ENCODE measurements at regions not wholly inside any gene's neighbourhood (a gene's known extent, or its start where the extent isn't known, plus 50 kb on each side); places are given as distances from the start of the nearest gene placed in this dataset.

DNA sequence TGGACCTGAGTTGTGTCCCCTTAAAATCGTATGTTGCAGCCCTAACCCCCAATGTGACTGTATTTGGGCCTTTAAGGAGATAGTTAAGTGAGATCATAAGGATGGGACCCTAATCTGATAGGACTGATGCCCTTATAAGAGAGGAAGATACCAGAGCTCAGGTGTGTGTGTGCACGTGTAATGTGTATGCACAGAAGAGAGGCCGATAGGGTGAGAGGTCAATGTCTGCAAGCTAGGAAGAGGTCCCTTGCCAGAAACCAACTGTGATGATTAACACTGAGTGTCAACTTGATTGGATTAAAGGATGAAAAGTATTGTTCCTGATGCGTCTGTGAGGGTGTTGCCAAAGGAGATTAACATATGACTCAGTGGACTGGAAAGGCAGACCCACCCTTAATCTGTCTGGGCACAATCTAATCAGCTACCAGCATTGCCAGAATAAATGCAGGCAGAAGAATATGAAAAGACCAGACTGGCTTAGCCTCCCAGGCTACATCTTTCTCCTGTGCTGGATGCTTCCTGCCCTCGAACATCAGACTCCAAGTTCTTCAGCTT is 299.8 kb downstream of the LRFN2 start:
- H3K4me3 ChIP-seq (ENCODE audit: low read depth, low read length), result no peak overlapping the region
- TF ChIP-seq, protein P1, sequence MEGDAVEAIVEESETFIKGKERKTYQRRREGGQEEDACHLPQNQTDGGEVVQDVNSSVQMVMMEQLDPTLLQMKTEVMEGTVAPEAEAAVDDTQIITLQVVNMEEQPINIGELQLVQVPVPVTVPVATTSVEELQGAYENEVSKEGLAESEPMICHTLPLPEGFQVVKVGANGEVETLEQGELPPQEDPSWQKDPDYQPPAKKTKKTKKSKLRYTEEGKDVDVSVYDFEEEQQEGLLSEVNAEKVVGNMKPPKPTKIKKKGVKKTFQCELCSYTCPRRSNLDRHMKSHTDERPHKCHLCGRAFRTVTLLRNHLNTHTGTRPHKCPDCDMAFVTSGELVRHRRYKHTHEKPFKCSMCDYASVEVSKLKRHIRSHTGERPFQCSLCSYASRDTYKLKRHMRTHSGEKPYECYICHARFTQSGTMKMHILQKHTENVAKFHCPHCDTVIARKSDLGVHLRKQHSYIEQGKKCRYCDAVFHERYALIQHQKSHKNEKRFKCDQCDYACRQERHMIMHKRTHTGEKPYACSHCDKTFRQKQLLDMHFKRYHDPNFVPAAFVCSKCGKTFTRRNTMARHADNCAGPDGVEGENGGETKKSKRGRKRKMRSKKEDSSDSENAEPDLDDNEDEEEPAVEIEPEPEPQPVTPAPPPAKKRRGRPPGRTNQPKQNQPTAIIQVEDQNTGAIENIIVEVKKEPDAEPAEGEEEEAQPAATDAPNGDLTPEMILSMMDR (IDR thresholded peaks at IDR 0.05; ENCODE audit: borderline replicate concordance, insufficient read depth, low read depth, low read length), result no peak

DNA sequence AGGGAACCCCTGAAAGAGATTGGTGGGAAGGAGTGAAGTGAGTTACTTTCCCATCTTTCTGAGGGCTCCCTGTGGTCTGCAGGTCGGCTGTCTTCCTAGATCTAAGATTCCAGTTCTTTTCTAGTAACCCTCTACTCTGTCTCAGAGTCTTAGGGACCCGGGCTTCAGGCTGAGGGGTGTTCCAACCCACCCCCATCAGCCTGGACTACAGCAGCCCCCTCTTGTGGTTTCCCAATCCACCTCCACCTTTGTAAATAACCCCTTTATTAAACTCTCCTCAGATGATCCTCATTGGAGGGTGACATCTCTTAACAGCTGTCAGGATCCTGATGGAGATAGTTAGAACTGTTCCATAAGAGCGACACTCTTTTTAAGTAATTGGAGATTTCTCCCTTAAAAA is 300.4 kb downstream of the LRFN2 start:
- no peak overlapping the region for H3K4me3 ChIP-seq (ENCODE audit: low read depth, low read length)
- TF ChIP-seq, protein P1 (IDR thresholded peaks at IDR 0.05; ENCODE audit: borderline replicate concordance, insufficient read depth, low read depth, low read length), result no peak

DNA sequence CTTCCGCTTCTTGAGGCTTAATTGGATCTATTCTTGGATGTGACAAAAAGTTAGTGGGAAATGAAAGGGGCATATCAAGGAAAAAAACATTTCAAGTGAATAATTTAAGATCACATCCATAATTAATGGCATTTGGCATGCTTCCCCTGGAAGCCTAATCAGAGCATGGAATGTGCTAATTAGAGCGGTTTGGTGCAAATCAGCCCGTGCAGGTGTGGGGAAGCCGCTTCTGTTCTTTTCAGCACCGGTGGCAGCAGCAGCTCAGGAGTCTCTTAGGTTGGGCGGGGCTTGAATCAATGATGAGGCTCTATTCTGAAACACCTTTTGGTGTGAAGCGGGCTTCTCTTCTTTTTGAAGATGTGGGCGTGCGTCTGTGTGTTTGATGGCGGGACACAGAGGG is 301.2 kb downstream of the LRFN2 start:
- TF ChIP-seq, protein P1 (IDR thresholded peaks at IDR 0.05; ENCODE audit: borderline replicate concordance, insufficient read depth, low read depth, low read length), result no peak
- no peak overlapping the region for H3K4me3 ChIP-seq (ENCODE audit: low read depth, low read length)

DNA sequence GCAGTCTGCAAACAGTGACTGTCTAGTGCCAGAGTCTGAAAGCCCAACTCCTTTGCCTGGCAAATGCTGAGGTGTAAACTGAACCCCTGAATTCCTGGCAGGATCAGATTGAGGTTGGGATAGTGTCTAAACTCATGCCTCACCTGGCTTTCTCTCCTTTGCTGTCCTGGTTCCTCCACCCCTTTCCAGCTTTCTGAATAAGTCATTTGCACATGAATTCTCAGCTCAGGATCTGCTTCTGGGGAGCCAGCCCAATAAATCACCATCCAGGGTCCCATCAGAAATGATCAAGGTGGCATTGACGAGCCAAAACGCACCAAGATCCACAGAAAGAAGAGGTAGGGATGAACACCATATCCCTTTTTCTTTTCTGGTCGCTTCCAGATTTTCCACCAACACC is 301.6 kb downstream of the LRFN2 start:
- H3K4me3 ChIP-seq (ENCODE audit: low read depth, low read length), result no peak overlapping the region
- TF ChIP-seq, protein P1 (IDR thresholded peaks at IDR 0.05; ENCODE audit: borderline replicate concordance, insufficient read depth, low read depth, low read length), result no peak

DNA sequence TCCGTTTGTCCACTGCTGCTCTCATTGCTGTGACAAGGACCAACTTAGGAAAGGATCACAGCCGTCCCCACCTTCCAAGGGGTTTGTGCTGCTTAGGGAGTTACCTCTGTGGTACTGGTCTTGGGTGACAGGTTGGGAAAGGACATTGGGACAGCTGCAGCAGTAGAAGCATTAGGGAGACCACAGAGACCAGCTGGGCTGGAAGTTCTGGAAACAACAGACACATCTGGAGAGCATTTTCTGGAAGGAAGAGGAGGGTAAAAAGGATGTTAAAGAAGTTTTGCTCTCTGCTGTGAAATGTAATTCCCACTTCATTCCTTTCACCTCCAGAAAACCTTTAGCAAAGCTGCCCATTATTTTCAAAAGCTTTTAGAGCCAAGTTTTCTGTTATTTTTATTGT is 304.2 kb downstream of the LRFN2 start:
- H3K4me3 ChIP-seq (ENCODE audit: low read depth, low read length), result no peak overlapping the region
- TF ChIP-seq, protein P1 (IDR thresholded peaks at IDR 0.05; ENCODE audit: borderline replicate concordance, insufficient read depth, low read depth, low read length), result no peak

DNA sequence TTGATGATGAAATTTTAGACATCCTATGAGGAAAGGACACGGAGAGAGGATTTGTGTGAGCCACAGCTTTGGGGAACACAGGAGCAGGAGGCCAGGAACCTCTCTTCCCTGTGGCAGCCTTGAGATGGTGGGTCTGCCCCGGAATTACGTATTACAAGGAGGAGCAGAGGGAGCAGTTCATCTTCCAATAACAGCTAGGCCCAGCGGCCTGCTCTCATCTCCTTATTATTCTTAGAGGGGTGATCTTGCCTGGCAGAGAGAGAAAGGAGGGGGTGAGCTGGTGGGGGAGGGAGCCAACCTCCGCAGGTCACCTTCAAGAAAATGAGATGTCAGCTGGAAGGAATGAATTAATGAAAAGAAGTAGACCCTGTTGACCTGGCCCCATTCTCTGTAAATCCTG is 305.8 kb downstream of the LRFN2 start:
- H3K4me3 ChIP-seq (ENCODE audit: low read depth, low read length), result no peak overlapping the region
- TF ChIP-seq, protein P1 (IDR thresholded peaks at IDR 0.05; ENCODE audit: borderline replicate concordance, insufficient read depth, low read depth, low read length), result no peak

DNA sequence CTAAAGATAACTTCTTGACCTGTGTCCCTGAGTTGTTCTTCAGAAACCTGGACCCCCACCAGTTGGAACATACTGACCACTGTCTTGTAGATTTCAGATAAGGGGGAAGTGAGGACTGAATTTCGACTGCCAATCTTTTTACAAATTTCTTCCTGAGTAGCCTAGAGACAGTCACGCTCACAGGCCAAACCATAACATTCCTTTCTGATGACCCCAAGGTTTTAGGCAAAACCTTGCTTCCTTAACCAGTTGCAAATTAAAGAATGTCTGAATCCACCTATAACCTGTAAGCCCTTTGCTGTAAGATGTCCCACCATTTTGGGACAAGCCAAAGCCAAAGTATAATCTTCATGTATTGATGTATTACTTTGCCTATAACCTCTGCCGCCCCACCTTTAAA is 306.9 kb downstream of the LRFN2 start:
- TF ChIP-seq, protein P1 (IDR thresholded peaks at IDR 0.05; ENCODE audit: borderline replicate concordance, insufficient read depth, low read depth, low read length), result no peak
- H3K4me3 ChIP-seq (ENCODE audit: low read depth, low read length), result no peak overlapping the region
